Hepatocyte (in vitro differentiated cells): ENCODE measurements at regions not wholly inside any gene's neighbourhood (a gene's known extent, or its start where the extent isn't known, plus 50 kb on each side); places are given as distances from the start of the nearest gene placed in this dataset.
A peak's percentile ranks its signal among the peaks of the same experiment; 100 is the strongest.

Experiments used
- DNase-seq: peaks from one replicate; pipeline ENCODE4 v3.0.0-alpha.2; 2016; ENCODE audit warnings: low spot score
- H2AFZ ChIP-seq: fragments of 200-600 bp; sonication (generic); 2 replicates; pipeline ENCODE4 v1.6.0; 2016; ENCODE audit warnings: antibody characterized with exemption, mild to moderate bottlenecking
- H3K27ac ChIP-seq: fragments of 200-600 bp; sonication (generic); 2 replicates; pipeline ENCODE4 v1.5.1; 2016; ENCODE audit warnings: mild to moderate bottlenecking
- H3K27me3 ChIP-seq: fragments of 200-600 bp; sonication (generic); 2 replicates; pipeline ENCODE4 v1.6.1; 2016
- H3K36me3 ChIP-seq: fragments of 200-600 bp; sonication (generic); replicated peaks from 2 replicates; pipeline ENCODE4 v1.5.1; 2016; ENCODE audit warnings: low read depth; ENCODE audit not compliant: insufficient read depth
- H3K4me1 ChIP-seq: fragments of 200-600 bp; sonication (generic); 2 replicates; pipeline ENCODE4 v1.5.1; 2016; ENCODE audit warnings: mild to moderate bottlenecking, moderate library complexity; ENCODE audit not compliant: insufficient read depth
- H3K4me2 ChIP-seq: fragments of 200-600 bp; sonication (generic); 2 replicates; pipeline ENCODE4 v1.6.0; 2016
- H3K4me3 ChIP-seq: fragments of 200-600 bp; sonication (generic); 2 replicates; pipeline ENCODE4 v1.5.1; 2016; ENCODE audit warnings: mild to moderate bottlenecking
- H3K79me2 ChIP-seq: fragments of 200-600 bp; sonication (generic); 2 replicates; pipeline ENCODE4 v1.6.0; 2017; ENCODE audit warnings: mild to moderate bottlenecking
- H3K9me2 ChIP-seq: fragments of 200-600 bp; sonication (generic); replicated peaks from 2 replicates; pipeline ENCODE4 v1.6.0; 2017; ENCODE audit warnings: mild to moderate bottlenecking; ENCODE audit not compliant: insufficient read depth
- H3K9me3 ChIP-seq: fragments of 200-600 bp; sonication (generic); 2 replicates; pipeline ENCODE4 v1.5.1; 2016; ENCODE audit warnings: low read depth, mild to moderate bottlenecking
- H4K20me1 ChIP-seq: fragments of 200-600 bp; sonication (generic); 2 replicates; pipeline ENCODE4 v1.6.0; 2016; ENCODE audit warnings: mild to moderate bottlenecking; ENCODE audit not compliant: insufficient read depth, poor library complexity, severe bottlenecking
- CTCF ChIP-seq: fragments of 200-600 bp; sonication (generic); IDR thresholded peaks from 2 replicates; pipeline ENCODE4 v1.5.1; 2016; ENCODE audit warnings: antibody characterized with exemption, mild to moderate bottlenecking; ENCODE audit not compliant: poor library complexity
- EZH2 ChIP-seq: fragments of 200-600 bp; sonication (generic); IDR thresholded peaks from 2 replicates; pipeline ENCODE4 v1.6.1; 2016; ENCODE audit warnings: antibody characterized with exemption, mild to moderate bottlenecking, borderline replicate concordance
- EZH2phosphoT487 ChIP-seq: fragments of 200-600 bp; sonication (generic); IDR thresholded peaks from one replicate; pipeline ENCODE4 v1.6.1; 2018; ENCODE audit warnings: antibody characterized with exemption, mild to moderate bottlenecking, low read depth, moderate library complexity; ENCODE audit not compliant: unreplicated experiment, severe bottlenecking
- WGBS: methylation state at CpG from one replicate; pipeline ENCODE4 v1.1.6; 2016; ENCODE audit warnings: low lambda C conversion rate; ENCODE audit errors: missing lambda C conversion rate; 5-methylcytosine and 5-hydroxymethylcytosine counted together

GRCh38 chr2:173741759-173742158 is 223.4 kb downstream of the SP3 start:
- H3K4me2 ChIP-seq = no peak overlapping the region
- no peak overlapping the region for H2AFZ ChIP-seq
- no peaks in the 10 kb centered on the region for H3K9me2 ChIP-seq
- no peaks in the 10 kb centered on the region for H4K20me1 ChIP-seq
- no peak for DNase-seq
- H3K4me3 ChIP-seq = no peak overlapping the region
- H3K79me2 ChIP-seq = no peaks in the 10 kb centered on the region
- no peaks in the 10 kb centered on the region for H3K4me1 ChIP-seq
- no peaks in the 10 kb centered on the region for H3K9me3 ChIP-seq
- H3K36me3 ChIP-seq = no peaks in the 10 kb centered on the region
- H3K27ac ChIP-seq = no peak overlapping the region
- WGBS = 75% methylated on average over 2 of the region's 2 CpGs
- H3K27me3 ChIP-seq = no peaks in the 10 kb centered on the region
- TF ChIP-seq CTCF = no peak
- no peak for TF ChIP-seq EZH2phosphoT487
- TF ChIP-seq EZH2 = no peak

GRCh38 chr2:173747035-173747434 is 218.1 kb downstream of the SP3 start:
- H3K9me3 ChIP-seq = no peaks in the 10 kb centered on the region
- no peak overlapping the region for H3K4me3 ChIP-seq
- TF ChIP-seq CTCF = no peak
- TF ChIP-seq EZH2 = no peak
- TF ChIP-seq EZH2phosphoT487 = no peak
- no peak overlapping the region for H3K4me2 ChIP-seq
- 95% methylated on average over 6 of the region's 6 CpGs for WGBS
- H4K20me1 ChIP-seq = no peaks in the 10 kb centered on the region
- no peaks in the 10 kb centered on the region for H3K36me3 ChIP-seq
- no peaks in the 10 kb centered on the region for H3K79me2 ChIP-seq
- H3K27ac ChIP-seq = no peak overlapping the region
- no peak for DNase-seq
- H2AFZ ChIP-seq = no peak overlapping the region
- H3K27me3 ChIP-seq = no peaks in the 10 kb centered on the region
- H3K9me2 ChIP-seq = no peaks in the 10 kb centered on the region
- peaks cover 9% of the 10 kb centered on the region for H3K4me1 ChIP-seq

- Histone ChIP-seq H3K4me1 (peaks cover 9% of the 10 kb centered on the region), H3K4me2 (no peak overlapping the region), H3K27me3 (no peaks in the 10 kb centered on the region), H4K20me1 (no peaks in the 10 kb centered on the region), H3K9me2 (no peaks in the 10 kb centered on the region), H3K27ac (no peak overlapping the region), H2AFZ (no peak overlapping the region), H3K9me3 (no peaks in the 10 kb centered on the region), H3K79me2 (no peaks in the 10 kb centered on the region), H3K4me3 (no peak overlapping the region), H3K36me3 (no peaks in the 10 kb centered on the region)
- WGBS = 63% methylated on average over 2 of the region's 2 CpGs
- DNase-seq = peak; percentile 43
- no peak for TF ChIP-seq EZH2phosphoT487
- TF ChIP-seq EZH2 = no peak
- TF ChIP-seq CTCF = peak; percentile 41
Measured at GRCh38 chr2:173749315-173749714, 215.9 kb downstream of the SP3 start.

GRCh38 chr2:173750353-173750801 is 214.8 kb downstream of the SP3 start:
- H3K4me3 ChIP-seq = no peak overlapping the region
- TF ChIP-seq CTCF = peak; percentile 24
- TF ChIP-seq EZH2phosphoT487 = no peak
- no peak overlapping the region for H2AFZ ChIP-seq

More at GRCh38 chr2:173750353-173750801, 214.8 kb downstream of the SP3 start:
- Histone ChIP-seq H3K79me2 (no peaks in the 10 kb centered on the region), H3K9me2 (no peaks in the 10 kb centered on the region), H3K27ac (no peak overlapping the region), H3K9me3 (no peaks in the 10 kb centered on the region), H3K4me1 (peaks cover 14% of the 10 kb centered on the region), H4K20me1 (no peaks in the 10 kb centered on the region), H3K36me3 (no peaks in the 10 kb centered on the region), H3K27me3 (no peaks in the 10 kb centered on the region), H3K4me2 (no peak overlapping the region)
- WGBS = 39% methylated on average over 7 of the region's 7 CpGs
- DNase-seq = peak; percentile 17
